CD4-positive, alpha-beta memory T cell (primary cell): ENCODE measurements at regions not wholly inside any gene's neighbourhood (a gene's known extent, or its start where the extent isn't known, plus 50 kb on each side); places are given as distances from the start of the nearest gene placed in this dataset.

Experiments
- CTCF ChIA-PET: fragments of 350-600 bp; sonication (Branson Sonifier 250); formaldehyde crosslinking; loops from one replicate; lab custom pipeline; 2021; ENCODE audit warnings: inconsistent platforms; ENCODE audit not compliant: partially characterized antibody; lab: Charles Lee
- POLR2A ChIA-PET: fragments of 350-600 bp; sonication (Branson Sonifier 250); formaldehyde crosslinking; loops from one replicate; lab custom pipeline; 2021; ENCODE audit not compliant: partially characterized antibody; lab: Charles Lee
- DNase-seq, 5 donors: peaks; one replicate each; pipeline versions ENCODE4 v3.0.0 to v3.0.0-alpha.2; 2020 to 2022; ENCODE audit warnings: mixed read lengths in 1 of 5
- H3K27ac ChIP-seq: one replicate; pipeline ENCODE4 v1.7.0; 2013; ENCODE audit warnings: low read depth, low read length
- H3K27me3 ChIP-seq: 2 replicates; pipeline ENCODE4 v1.7.0; 2013; ENCODE audit warnings: mild to moderate bottlenecking, low read length, moderate library complexity; ENCODE audit not compliant: insufficient read depth
- H3K36me3 ChIP-seq: 2 replicates; pipeline ENCODE4 v1.7.0; 2013; ENCODE audit warnings: mild to moderate bottlenecking, low read length, moderate library complexity; ENCODE audit not compliant: insufficient read depth
- H3K4me1 ChIP-seq: 2 replicates; pipeline ENCODE4 v1.7.0; 2013; ENCODE audit warnings: mild to moderate bottlenecking, low read length, moderate library complexity; ENCODE audit not compliant: insufficient read depth
- H3K4me3 ChIP-seq, 2 donors: one replicate each; pipeline ENCODE4 v1.7.0; 2013; ENCODE audit warnings: low read length in 2 of 2, mild to moderate bottlenecking in 1 of 2
- H3K9me3 ChIP-seq, 2 donors: one replicate each; pipeline ENCODE4 v1.7.0; 2013; ENCODE audit warnings: low read length in 2 of 2, control low read depth in 1 of 2; ENCODE audit not compliant: control insufficient read depth in 1 of 2
- H3K27ac Mint-ChIP-seq, 7 donors: one replicate each; pipeline ENCODE4 v1.8.0; 2020 to 2021; ENCODE audit warnings: mixed read lengths in 7 of 7, mild to moderate bottlenecking in 6 of 7, inconsistent platforms in 3 of 7, moderate library complexity in 3 of 7
- H3K27me3 Mint-ChIP-seq, 2 donors: one replicate each; pipeline ENCODE4 v1.8.0; 2020 to 2021; ENCODE audit warnings: mixed read lengths in 2 of 2
- H3K36me3 Mint-ChIP-seq, 2 donors: one replicate each; pipeline ENCODE4 v1.8.0; 2020 to 2021; ENCODE audit warnings: mixed read lengths in 2 of 2, inconsistent platforms in 1 of 2, mild to moderate bottlenecking in 1 of 2
- H3K4me1 Mint-ChIP-seq, 4 donors: one replicate each; pipeline ENCODE4 v1.8.0; 2020 to 2021; ENCODE audit warnings: mixed read lengths in 4 of 4, mild to moderate bottlenecking in 1 of 4
- H3K4me3 Mint-ChIP-seq, 8 donors: one replicate each; pipeline ENCODE4 v1.8.0; 2020 to 2021; ENCODE audit warnings: mixed read lengths in 8 of 8, mild to moderate bottlenecking in 7 of 8, moderate library complexity in 6 of 8, inconsistent platforms in 3 of 8
- H3K9me3 Mint-ChIP-seq, 8 donors: one replicate each; pipeline ENCODE4 v1.8.0; 2020 to 2021; ENCODE audit warnings: mixed read lengths in 8 of 8, mild to moderate bottlenecking in 5 of 8, inconsistent platforms in 3 of 8, moderate library complexity in 1 of 8
- intact Hi-C: fragments of 100-400 bp; cut with micrococcal nuclease; formaldehyde crosslinking; loops from one replicate; pipeline ENCODE4 v1.15.1; 2023

DNA sequence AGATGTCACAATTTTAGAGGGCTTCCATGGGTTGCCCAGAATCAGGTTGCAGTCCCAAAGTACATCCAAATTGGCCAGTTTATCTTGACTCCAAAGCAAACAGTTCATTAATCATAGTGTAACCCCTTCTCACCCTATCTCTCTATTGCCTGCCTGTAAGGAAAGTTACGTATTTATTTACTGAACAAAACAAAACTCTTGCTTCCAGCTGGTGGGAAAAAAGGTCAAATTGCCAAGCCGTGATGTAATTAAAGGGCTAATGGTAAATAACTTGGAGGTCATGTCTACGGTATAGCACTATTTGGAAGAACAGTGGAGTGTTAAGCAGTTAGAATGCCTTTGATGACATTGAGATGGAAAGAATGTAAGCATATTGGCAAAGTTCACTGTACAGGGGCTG is 214.0 kb downstream of the DLEU7 start:
- H3K27me3 ChIP-seq, result no peaks in the 10 kb centered on the region
- no peak for DNase-seq
- Mint-ChIP-seq H3K36me3 (no peaks in the 10 kb centered on the region), H3K4me1 (no peaks in the 10 kb centered on the region), H3K27me3 (no peaks in the 10 kb centered on the region), H3K9me3 (peaks cover 0 to 2% (median 0%) of the 10 kb centered on the region in 8 donors), H3K4me3 (no peak overlapping the region), H3K27ac (no peak overlapping the region)
- H3K27ac ChIP-seq, result no peak overlapping the region
- no peaks in the 10 kb centered on the region for H3K4me1 ChIP-seq
- intact Hi-C loops, result no loop called here
- no peaks in the 10 kb centered on the region for H3K36me3 ChIP-seq
- H3K9me3 ChIP-seq, result no peaks in the 10 kb centered on the region
- H3K4me3 ChIP-seq, result no peak overlapping the region
- CTCF ChIA-PET, result no interaction called here
- POLR2A ChIA-PET, result no interaction called here

DNA sequence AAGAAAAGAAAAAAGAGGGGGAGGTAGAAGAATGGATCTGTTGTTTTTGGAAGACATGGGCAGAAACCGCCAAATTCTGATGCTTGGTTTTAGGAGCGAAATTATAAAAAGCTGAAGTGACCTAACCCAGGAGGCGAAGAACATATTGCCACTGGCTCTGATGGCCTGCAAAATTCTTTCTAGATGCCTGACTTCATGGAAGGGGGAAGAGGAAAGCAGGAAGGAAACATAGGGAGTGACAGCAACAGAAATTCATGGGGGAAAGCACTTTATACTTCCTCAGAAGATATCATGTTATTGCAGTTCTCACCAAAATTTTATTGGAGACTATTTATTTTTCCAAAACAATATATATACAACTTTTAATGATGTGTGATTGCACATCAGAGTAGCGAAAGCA is 213.5 kb downstream of the DLEU7 start:
- ChIA-PET CTCF (no interaction called here), POLR2A (no interaction called here)
- Histone ChIP-seq H3K9me3 (no peaks in the 10 kb centered on the region), H3K4me1 (no peaks in the 10 kb centered on the region), H3K27me3 (no peaks in the 10 kb centered on the region), H3K4me3 (no peak overlapping the region), H3K36me3 (no peaks in the 10 kb centered on the region), H3K27ac (no peak overlapping the region)
- intact Hi-C loops, result no loop called here
- Mint-ChIP-seq H3K27ac (no peak overlapping the region), H3K36me3 (no peaks in the 10 kb centered on the region), H3K4me1 (no peaks in the 10 kb centered on the region), H3K4me3 (no peak overlapping the region), H3K27me3 (no peaks in the 10 kb centered on the region), H3K9me3 (peaks cover 0 to 2% (median 0%) of the 10 kb centered on the region in 8 donors)
- no peak for DNase-seq

DNA sequence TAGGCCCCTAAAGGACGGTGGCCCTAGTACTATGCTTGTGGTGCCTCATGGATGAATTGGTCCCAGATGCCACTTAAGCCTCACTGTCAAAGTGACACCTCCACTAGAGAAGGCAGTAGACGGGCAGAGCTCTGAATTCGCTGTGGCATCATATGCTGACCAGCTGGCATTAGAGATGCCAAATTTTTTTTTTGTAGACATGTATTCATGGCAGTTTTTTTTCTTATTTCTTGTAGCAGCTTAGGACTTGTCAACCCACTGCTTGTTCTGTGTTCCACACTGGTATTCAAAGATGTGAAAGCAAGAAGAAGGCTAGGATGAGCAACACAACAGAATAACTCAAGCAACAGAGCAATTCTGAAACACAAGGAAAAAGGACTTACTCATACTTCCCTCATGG is 212.5 kb downstream of the DLEU7 start:
- DNase-seq, result no peak
- intact Hi-C loops, result no loop called here
- Histone ChIP-seq H3K36me3 (no peaks in the 10 kb centered on the region), H3K4me1 (no peaks in the 10 kb centered on the region), H3K27ac (no peak overlapping the region), H3K27me3 (no peaks in the 10 kb centered on the region), H3K4me3 (no peak overlapping the region), H3K9me3 (no peaks in the 10 kb centered on the region)
- H3K27me3 Mint-ChIP-seq, result no peaks in the 10 kb centered on the region
- ChIA-PET POLR2A (no interaction called here), CTCF (no interaction called here)
- no peaks in the 10 kb centered on the region for H3K4me1 Mint-ChIP-seq
- no peak overlapping the region for H3K27ac Mint-ChIP-seq
- no peaks in the 10 kb centered on the region for H3K36me3 Mint-ChIP-seq
- H3K9me3 Mint-ChIP-seq, result peaks cover 0 to 2% (median 0%) of the 10 kb centered on the region in 8 donors
- H3K4me3 Mint-ChIP-seq, result no peak overlapping the region

DNA sequence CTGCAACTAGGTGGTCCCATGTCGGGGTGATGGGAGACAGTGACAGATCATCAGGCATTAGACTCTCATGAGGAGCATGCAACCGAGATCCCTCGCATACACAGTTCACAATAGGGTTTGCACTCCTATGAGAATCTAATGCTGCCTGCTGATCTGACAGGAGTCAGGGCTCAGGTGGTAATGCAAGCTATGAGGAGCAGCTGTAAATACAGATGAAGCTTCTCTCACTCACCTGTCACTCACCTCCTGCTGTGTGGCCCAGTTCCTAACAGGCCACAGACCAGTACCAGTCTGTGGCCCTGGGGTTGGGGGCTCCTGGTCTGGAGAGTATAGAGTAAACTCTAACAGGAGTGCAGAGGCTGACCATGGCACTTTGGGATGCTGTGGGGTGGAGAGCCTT is 209.2 kb downstream of the DLEU7 start:
- Mint-ChIP-seq H3K36me3 (no peaks in the 10 kb centered on the region), H3K27me3 (no peaks in the 10 kb centered on the region), H3K4me1 (no peaks in the 10 kb centered on the region), H3K27ac (no peak overlapping the region), H3K4me3 (no peak overlapping the region), H3K9me3 (no peaks in the 10 kb centered on the region)
- H3K9me3 ChIP-seq, result no peaks in the 10 kb centered on the region
- DNase-seq, result no peak
- H3K4me1 ChIP-seq, result no peaks in the 10 kb centered on the region
- H3K27ac ChIP-seq, result no peak overlapping the region
- POLR2A ChIA-PET, result no interaction called here
- H3K36me3 ChIP-seq, result no peaks in the 10 kb centered on the region
- no peak overlapping the region for H3K4me3 ChIP-seq
- H3K27me3 ChIP-seq, result no peaks in the 10 kb centered on the region
- intact Hi-C loops, result no loop called here
- CTCF ChIA-PET, result no interaction called here

DNA sequence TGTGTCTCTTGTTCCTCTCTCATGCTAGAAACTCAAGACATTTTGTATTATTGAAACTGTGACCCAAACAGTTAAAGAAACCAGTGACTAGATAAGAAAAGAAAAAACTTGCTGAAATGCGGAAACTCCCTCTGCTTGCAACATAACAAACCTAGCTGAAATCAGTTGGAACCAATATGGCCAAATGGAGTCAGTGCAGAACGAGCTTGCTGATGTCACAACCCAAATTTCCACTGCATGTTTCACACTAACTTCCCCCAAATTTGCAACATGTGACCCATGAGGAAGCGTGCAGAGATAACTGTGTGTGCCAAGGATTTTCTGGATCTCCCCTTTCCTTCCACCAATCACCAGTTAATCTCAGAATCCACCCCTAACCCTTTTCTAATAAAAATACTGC is 208.0 kb downstream of the DLEU7 start:
- Mint-ChIP-seq H3K36me3 (no peaks in the 10 kb centered on the region), H3K27me3 (no peaks in the 10 kb centered on the region), H3K27ac (no peak overlapping the region), H3K4me3 (peak overlapping the region in 1 of 8 donors; percentile 55), H3K4me1 (no peaks in the 10 kb centered on the region), H3K9me3 (no peaks in the 10 kb centered on the region)
- H3K4me3 ChIP-seq, result no peak overlapping the region
- H3K9me3 ChIP-seq, result no peaks in the 10 kb centered on the region
- DNase-seq, result no peak
- H3K4me1 ChIP-seq, result no peaks in the 10 kb centered on the region
- H3K36me3 ChIP-seq, result no peaks in the 10 kb centered on the region
- no peak overlapping the region for H3K27ac ChIP-seq
- ChIA-PET CTCF (no interaction called here), POLR2A (no interaction called here)
- H3K27me3 ChIP-seq, result no peaks in the 10 kb centered on the region
- intact Hi-C loops, result no loop called here

DNA sequence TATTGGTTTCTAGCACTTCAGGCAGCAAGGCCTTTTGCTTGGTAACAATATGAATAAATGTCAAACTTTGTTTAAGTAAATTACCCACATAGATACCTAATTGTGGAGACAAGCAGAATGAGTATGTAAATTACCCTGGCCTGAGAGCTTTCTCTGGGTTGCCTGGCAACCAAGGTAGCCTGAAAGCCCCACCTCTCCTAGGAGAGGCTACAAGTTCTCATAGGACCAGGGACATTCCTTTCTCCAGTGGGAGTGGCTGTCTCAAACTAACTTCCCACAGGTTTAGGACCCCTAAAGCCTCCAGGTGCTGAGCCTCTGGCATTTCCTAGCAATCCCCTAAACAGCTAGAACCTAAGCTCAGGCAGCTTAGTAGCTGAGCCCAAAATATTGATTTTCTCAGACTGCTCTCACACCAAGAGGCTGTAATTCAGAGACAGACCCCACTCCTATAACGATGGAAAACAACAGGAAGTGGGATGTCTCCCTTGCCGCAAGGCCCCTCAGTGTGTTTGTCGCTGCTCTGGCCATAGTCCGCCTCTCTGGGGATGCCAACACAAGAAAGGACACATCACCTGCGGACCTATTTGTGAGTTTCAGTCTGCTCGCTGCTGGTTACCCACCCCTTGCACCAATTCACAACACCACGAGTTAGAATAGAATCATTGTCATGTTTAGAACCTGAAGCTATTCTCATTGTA is 207.3 kb downstream of the DLEU7 start:
- H3K27ac Mint-ChIP-seq, result no peak overlapping the region
- intact Hi-C loops, result no loop called here
- Histone ChIP-seq H3K27ac (no peak overlapping the region), H3K4me1 (no peaks in the 10 kb centered on the region), H3K27me3 (no peaks in the 10 kb centered on the region), H3K36me3 (no peaks in the 10 kb centered on the region), H3K4me3 (no peak overlapping the region), H3K9me3 (no peaks in the 10 kb centered on the region)
- no peak for DNase-seq
- ChIA-PET CTCF (no interaction called here), POLR2A (no interaction called here)
- no peaks in the 10 kb centered on the region for H3K4me1 Mint-ChIP-seq
- no peaks in the 10 kb centered on the region for H3K9me3 Mint-ChIP-seq
- peak overlapping the region in 1 of 8 donors; percentile 55 for H3K4me3 Mint-ChIP-seq
- no peaks in the 10 kb centered on the region for H3K36me3 Mint-ChIP-seq
- no peaks in the 10 kb centered on the region for H3K27me3 Mint-ChIP-seq

DNA sequence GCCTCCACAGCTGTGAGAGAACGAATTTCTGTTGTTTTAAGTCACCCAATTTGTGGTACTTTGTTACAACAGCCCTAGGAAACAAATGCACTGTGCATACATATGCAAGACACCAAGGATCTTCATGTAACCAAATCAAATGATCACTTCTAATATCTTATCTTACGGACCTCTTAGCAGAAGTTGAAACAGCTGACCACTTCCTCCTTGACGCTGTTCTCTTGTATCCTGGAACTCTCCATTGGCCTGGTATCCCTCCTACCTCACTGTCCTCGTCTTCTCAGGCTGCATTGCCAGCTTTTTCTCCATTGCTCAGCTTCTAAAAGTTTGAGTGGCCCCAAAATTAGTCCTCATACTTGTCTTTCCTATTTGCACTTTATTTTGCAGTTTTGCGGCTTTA is 200.4 kb downstream of the DLEU7 start:
- H3K27ac ChIP-seq, result no peak overlapping the region
- no peaks in the 10 kb centered on the region for H3K27me3 Mint-ChIP-seq
- DNase-seq, result no peak
- CTCF ChIA-PET, result no interaction called here
- POLR2A ChIA-PET, result no interaction called here
- peaks cover 0 to 3% of the 10 kb centered on the region in 2 donors for H3K36me3 Mint-ChIP-seq
- H3K36me3 ChIP-seq, result no peaks in the 10 kb centered on the region
- peaks cover 0 to 2% (median 0%) of the 10 kb centered on the region in 8 donors for H3K9me3 Mint-ChIP-seq
- H3K27ac Mint-ChIP-seq, result no peak overlapping the region
- intact Hi-C loops, result no loop called here
- no peaks in the 10 kb centered on the region for H3K4me1 Mint-ChIP-seq
- no peaks in the 10 kb centered on the region for H3K9me3 ChIP-seq
- no peaks in the 10 kb centered on the region for H3K4me1 ChIP-seq
- H3K27me3 ChIP-seq, result no peaks in the 10 kb centered on the region
- H3K4me3 ChIP-seq, result no peak overlapping the region
- H3K4me3 Mint-ChIP-seq, result no peak overlapping the region
